ENCODE measurements at regions not wholly inside any gene's neighbourhood (a gene's known extent, or its start where the extent isn't known, plus 50 kb on each side); places are given as distances from the start of the nearest gene placed in this dataset.

GRCh38 chr9:91102269-91102668 lies 259.4 kb downstream of the AUH start:
- TF ChIP-seq EP300 (IDR thresholded peaks at IDR 0.05) (no peak), POLR2A (IDR thresholded peaks at IDR 0.05) (no peak)
- TF ChIP-seq, protein P1, sequence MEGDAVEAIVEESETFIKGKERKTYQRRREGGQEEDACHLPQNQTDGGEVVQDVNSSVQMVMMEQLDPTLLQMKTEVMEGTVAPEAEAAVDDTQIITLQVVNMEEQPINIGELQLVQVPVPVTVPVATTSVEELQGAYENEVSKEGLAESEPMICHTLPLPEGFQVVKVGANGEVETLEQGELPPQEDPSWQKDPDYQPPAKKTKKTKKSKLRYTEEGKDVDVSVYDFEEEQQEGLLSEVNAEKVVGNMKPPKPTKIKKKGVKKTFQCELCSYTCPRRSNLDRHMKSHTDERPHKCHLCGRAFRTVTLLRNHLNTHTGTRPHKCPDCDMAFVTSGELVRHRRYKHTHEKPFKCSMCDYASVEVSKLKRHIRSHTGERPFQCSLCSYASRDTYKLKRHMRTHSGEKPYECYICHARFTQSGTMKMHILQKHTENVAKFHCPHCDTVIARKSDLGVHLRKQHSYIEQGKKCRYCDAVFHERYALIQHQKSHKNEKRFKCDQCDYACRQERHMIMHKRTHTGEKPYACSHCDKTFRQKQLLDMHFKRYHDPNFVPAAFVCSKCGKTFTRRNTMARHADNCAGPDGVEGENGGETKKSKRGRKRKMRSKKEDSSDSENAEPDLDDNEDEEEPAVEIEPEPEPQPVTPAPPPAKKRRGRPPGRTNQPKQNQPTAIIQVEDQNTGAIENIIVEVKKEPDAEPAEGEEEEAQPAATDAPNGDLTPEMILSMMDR (IDR thresholded peaks at IDR 0.05), result no peak
- H3K9me3 ChIP-seq, result no peaks in the 10 kb centered on the region
- no peak overlapping the region for H3K27ac ChIP-seq
- no peaks in the 10 kb centered on the region for H3K36me3 ChIP-seq
- H3K4me3 ChIP-seq, result no peak overlapping the region
- DNase-seq, result no peak
- intact Hi-C loops (cut with DNase I), result loop anchor here in 2 of 4 donors (5.0 to 10.0 kb wide), 2 partner anchors 90 to 323 kb away; partner anchors contain the start of gene NFIL3 (in 1 of the 2)
- no peaks in the 10 kb centered on the region for H3K27me3 ChIP-seq
- peaks cover 5% of the 10 kb centered on the region for H3K4me1 ChIP-seq (ENCODE audit: insufficient read depth)

DNA sequence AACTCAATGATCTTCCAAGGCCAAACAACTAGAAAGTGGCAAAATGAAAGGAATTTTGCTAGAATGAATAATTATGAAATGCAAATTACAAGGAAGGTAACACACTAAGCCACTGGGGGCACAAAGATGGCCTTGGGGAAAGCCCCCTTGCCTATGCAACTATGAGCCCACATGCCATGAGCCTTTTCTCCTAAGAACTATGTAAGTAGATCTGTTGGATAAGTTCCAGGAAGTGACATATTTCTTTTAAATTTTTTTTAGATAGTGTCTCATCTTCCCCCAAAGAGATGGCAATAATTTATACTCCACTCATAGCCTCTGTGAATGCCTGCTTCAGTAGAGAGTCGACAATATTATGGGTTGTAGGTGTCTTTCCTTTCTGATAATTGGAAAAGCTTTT lies 257.8 kb downstream of the AUH start:
- no peaks in the 10 kb centered on the region for H3K9me3 ChIP-seq
- no peaks in the 10 kb centered on the region for H3K36me3 ChIP-seq
- intact Hi-C loops (cut with DNase I), result loop anchor here in 2 of 4 donors (5.0 to 10.0 kb wide), 2 partner anchors 88 to 321 kb away; partner anchors contain the start of gene NFIL3 (in 1 of the 2)
- TF ChIP-seq, protein P1 (IDR thresholded peaks at IDR 0.05), result no peak
- no peak for TF ChIP-seq POLR2A (IDR thresholded peaks at IDR 0.05)
- TF ChIP-seq EP300 (IDR thresholded peaks at IDR 0.05), result no peak
- no peak overlapping the region for H3K4me3 ChIP-seq
- H3K4me1 ChIP-seq (ENCODE audit: insufficient read depth), result peaks cover 5% of the 10 kb centered on the region
- DNase-seq, result no peak
- no peaks in the 10 kb centered on the region for H3K27me3 ChIP-seq
- H3K27ac ChIP-seq, result no peak overlapping the region
- 60 to 86% (median 68%) methylated on average over 1 of the region's 1 CpG for WGBS, 3 donors

DNA sequence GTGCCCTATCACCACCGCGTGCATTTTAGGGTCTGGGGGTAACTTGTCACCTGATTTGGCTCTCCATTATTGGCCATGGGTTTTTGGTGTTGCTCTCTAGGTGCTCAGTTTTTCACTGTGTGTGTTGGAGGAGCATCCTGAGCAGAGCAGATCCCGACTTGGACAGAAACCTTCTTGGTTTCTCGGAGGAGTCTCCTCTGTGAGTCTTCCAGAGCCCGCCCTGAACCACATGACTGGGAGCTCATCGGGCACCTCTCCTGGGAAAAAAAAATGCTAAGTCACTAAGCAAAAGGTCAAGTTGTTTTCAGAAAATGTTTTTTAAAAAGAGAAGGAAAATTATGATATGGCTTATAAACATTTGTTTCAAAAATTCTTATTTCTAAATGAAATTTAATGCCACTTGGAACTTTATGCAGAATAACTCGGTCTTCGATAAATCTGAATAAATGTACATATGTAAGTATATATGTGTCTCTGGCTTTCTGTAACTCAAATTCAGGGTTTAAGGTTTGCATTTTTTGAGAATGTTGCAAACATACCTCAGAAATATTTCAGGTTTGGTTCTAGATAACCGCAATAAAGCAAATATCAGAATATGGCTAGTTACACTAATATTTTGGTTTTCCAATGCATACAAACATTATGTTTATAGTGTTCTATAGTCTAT lies 255.2 kb downstream of the AUH start:
- H3K4me3 ChIP-seq, result no peak overlapping the region
- H3K9me3 ChIP-seq, result no peaks in the 10 kb centered on the region
- TF ChIP-seq EP300 (IDR thresholded peaks at IDR 0.05) (no peak), POLR2A (IDR thresholded peaks at IDR 0.05) (no peak)
- DNase-seq, result no peak
- intact Hi-C loops (cut with DNase I), result loop anchor here in 1 of 4 donors (10.0 kb wide), 1 partner anchor 318 kb away; the partner anchor contains the start of gene NFIL3
- WGBS, 3 donors, result 70 to 80% (median 77%) methylated on average over 9 of the region's 9 CpGs
- H3K36me3 ChIP-seq, result no peaks in the 10 kb centered on the region
- H3K4me1 ChIP-seq (ENCODE audit: insufficient read depth), result peaks cover 3% of the 10 kb centered on the region
- no peak overlapping the region for H3K27ac ChIP-seq
- no peaks in the 10 kb centered on the region for H3K27me3 ChIP-seq

- no peaks in the 10 kb centered on the region for H3K27me3 ChIP-seq
- TF ChIP-seq POLR2A (IDR thresholded peaks at IDR 0.05) (no peak), EP300 (IDR thresholded peaks at IDR 0.05) (no peak)
- TF ChIP-seq, protein P1 (IDR thresholded peaks at IDR 0.05), result no peak
- H3K4me3 ChIP-seq, result no peak overlapping the region
- H3K9me3 ChIP-seq, result no peaks in the 10 kb centered on the region
- intact Hi-C loops (cut with DNase I), result no loop called here
- DNase-seq, result no peak
- H3K27ac ChIP-seq, result no peak overlapping the region
- no peaks in the 10 kb centered on the region for H3K36me3 ChIP-seq
- peaks cover under 1% of the 10 kb centered on the region for H3K4me1 ChIP-seq (ENCODE audit: insufficient read depth)
These were observed 250.5 kb downstream of the AUH start for GRCh38 chr9:91111226-91111625.

DNA sequence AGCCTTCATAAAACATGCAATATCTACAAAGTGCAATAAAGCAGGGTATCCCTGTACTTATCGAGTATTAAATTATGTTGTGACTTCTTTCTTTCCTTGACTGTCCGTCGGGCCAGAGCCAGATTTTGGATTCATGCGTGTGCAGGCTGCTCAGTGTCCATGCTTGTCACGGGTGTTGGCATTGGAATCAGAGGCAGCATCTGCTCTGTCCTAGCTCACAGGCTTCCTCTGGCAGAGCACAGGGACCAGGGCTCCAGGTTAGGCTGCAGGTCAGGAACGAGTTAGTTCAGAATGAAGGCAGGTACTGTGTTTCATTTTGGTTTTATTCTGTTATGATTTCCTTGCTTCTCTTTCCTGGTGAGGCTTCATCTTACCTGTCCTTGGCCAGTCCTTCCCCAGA lies 249.8 kb downstream of the AUH start:
- H3K4me3 ChIP-seq, result no peak overlapping the region
- H3K9me3 ChIP-seq, result no peaks in the 10 kb centered on the region
- WGBS, 3 donors, result 91% methylated on average over 6 of the region's 6 CpGs
- H3K27ac ChIP-seq, result no peak overlapping the region
- no peak for DNase-seq
- no peaks in the 10 kb centered on the region for H3K4me1 ChIP-seq (ENCODE audit: insufficient read depth)
- TF ChIP-seq, protein P1 (IDR thresholded peaks at IDR 0.05), result no peak
- TF ChIP-seq EP300 (IDR thresholded peaks at IDR 0.05) (no peak), POLR2A (IDR thresholded peaks at IDR 0.05) (no peak)
- H3K27me3 ChIP-seq, result no peaks in the 10 kb centered on the region
- intact Hi-C loops (cut with DNase I), result no loop called here
- no peaks in the 10 kb centered on the region for H3K36me3 ChIP-seq

Data from ovary (tissue), 7 donors.